ENCODE measurements at regions not wholly inside any gene's neighbourhood (a gene's known extent, or its start where the extent isn't known, plus 50 kb on each side); places are given as distances from the start of the nearest gene placed in this dataset.

GRCh38 chr2:2830576-2830975 lies 499.5 kb upstream of the MYT1L start:
- Histone ChIP-seq H3K4me3 (ENCODE audit: low read length) (no peak overlapping the region), H3K9me3 (ENCODE audit: control insufficient read depth, low read length) (no peaks in the 10 kb centered on the region), H3K27ac (ENCODE audit: low read depth, low read length) (no peak overlapping the region), H3K36me3 (ENCODE audit: control insufficient read depth, insufficient read depth, low read length) (no peaks in the 10 kb centered on the region), H3K9ac (ENCODE audit: extremely low read depth, low read length, poor library complexity, severe bottlenecking) (no peak overlapping the region), H3K27me3 (ENCODE audit: control insufficient read depth, insufficient read depth, low read length, poor library complexity, severe bottlenecking) (no peaks in the 10 kb centered on the region), H3K4me1 (ENCODE audit: control insufficient read depth, insufficient read depth, low read length) (no peaks in the 10 kb centered on the region)
- Mint-ChIP-seq H3K36me3 (ENCODE audit: low read depth) (no peaks in the 10 kb centered on the region), H3K9me3 (no peaks in the 10 kb centered on the region), H3K4me3 (no peak overlapping the region), H3K4me1 (peaks cover 2% of the 10 kb centered on the region), H3K27ac (no peak overlapping the region), H3K27me3 (ENCODE audit: insufficient read depth) (no peaks in the 10 kb centered on the region)
- 83 to 85% methylated on average over 1 to 3 of the region's 3 CpGs for WGBS, 2 experiments (ENCODE audit: insufficient coverage in 1 of 2, insufficient read length in 1 of 2)
- peak; percentile 13 for DNase-seq
- no peak for TF ChIP-seq CTCF (conservative IDR thresholded peaks at IDR 0.05)

GRCh38 chr2:2828774-2829368 lies 497.8 kb upstream of the MYT1L start:
- H3K27ac ChIP-seq (ENCODE audit: low read depth, low read length): peak overlapping the region; percentile 24
- H3K36me3 Mint-ChIP-seq (ENCODE audit: low read depth): no peaks in the 10 kb centered on the region
- H3K27ac Mint-ChIP-seq: no peak overlapping the region
- H3K27me3 Mint-ChIP-seq (ENCODE audit: insufficient read depth): no peaks in the 10 kb centered on the region
- peaks cover 2% of the 10 kb centered on the region for H3K4me1 Mint-ChIP-seq
- H3K4me3 ChIP-seq (ENCODE audit: low read length): no peak overlapping the region
- no peaks in the 10 kb centered on the region for H3K36me3 ChIP-seq (ENCODE audit: control insufficient read depth, insufficient read depth, low read length)
- H3K4me3 Mint-ChIP-seq: no peak overlapping the region
- no peak for TF ChIP-seq CTCF (conservative IDR thresholded peaks at IDR 0.05)
- WGBS, 2 experiments (ENCODE audit: insufficient coverage in 1 of 2, insufficient read length in 1 of 2): 71 to 89% methylated on average over 11 to 13 of the region's 13 CpGs
- no peaks in the 10 kb centered on the region for H3K4me1 ChIP-seq (ENCODE audit: control insufficient read depth, insufficient read depth, low read length)
- no peaks in the 10 kb centered on the region for H3K9me3 Mint-ChIP-seq
- peak; percentile 43 for DNase-seq
- no peaks in the 10 kb centered on the region for H3K9me3 ChIP-seq (ENCODE audit: control insufficient read depth, low read length)
- no peaks in the 10 kb centered on the region for H3K27me3 ChIP-seq (ENCODE audit: control insufficient read depth, insufficient read depth, low read length, poor library complexity, severe bottlenecking)
- no peak overlapping the region for H3K9ac ChIP-seq (ENCODE audit: extremely low read depth, low read length, poor library complexity, severe bottlenecking)

GRCh38 chr2:2827761-2828221 lies 496.7 kb upstream of the MYT1L start:
- Mint-ChIP-seq H3K36me3 (ENCODE audit: low read depth) (no peaks in the 10 kb centered on the region), H3K4me1 (peaks cover 2% of the 10 kb centered on the region), H3K9me3 (no peaks in the 10 kb centered on the region), H3K4me3 (no peak overlapping the region), H3K27me3 (ENCODE audit: insufficient read depth) (no peaks in the 10 kb centered on the region), H3K27ac (no peak overlapping the region)
- Histone ChIP-seq H3K27me3 (ENCODE audit: control insufficient read depth, insufficient read depth, low read length, poor library complexity, severe bottlenecking) (no peaks in the 10 kb centered on the region), H3K9me3 (ENCODE audit: control insufficient read depth, low read length) (no peaks in the 10 kb centered on the region), H3K36me3 (ENCODE audit: control insufficient read depth, insufficient read depth, low read length) (no peaks in the 10 kb centered on the region), H3K4me1 (ENCODE audit: control insufficient read depth, insufficient read depth, low read length) (no peaks in the 10 kb centered on the region), H3K4me3 (ENCODE audit: low read length) (no peak overlapping the region), H3K9ac (ENCODE audit: extremely low read depth, low read length, poor library complexity, severe bottlenecking) (no peak overlapping the region), H3K27ac (ENCODE audit: low read depth, low read length) (no peak overlapping the region)
- peak; percentile 12 for DNase-seq
- WGBS, 2 experiments (ENCODE audit: insufficient coverage in 1 of 2, insufficient read length in 1 of 2): 91 to 94% methylated on average over 7 to 8 of the region's 8 CpGs
- TF ChIP-seq CTCF (conservative IDR thresholded peaks at IDR 0.05): no peak
